NCI-H2081 (cell line): ENCODE measurements at regions not wholly inside any gene's neighbourhood (a gene's known extent, or its start where the extent isn't known, plus 50 kb on each side); places are given as distances from the start of the nearest gene placed in this dataset.

Experiments
- DNase-seq, 2 experiments: peaks; one replicate each; lab custom pipeline; 2025; lab: John Stamatoyannopoulos, UW

DNA sequence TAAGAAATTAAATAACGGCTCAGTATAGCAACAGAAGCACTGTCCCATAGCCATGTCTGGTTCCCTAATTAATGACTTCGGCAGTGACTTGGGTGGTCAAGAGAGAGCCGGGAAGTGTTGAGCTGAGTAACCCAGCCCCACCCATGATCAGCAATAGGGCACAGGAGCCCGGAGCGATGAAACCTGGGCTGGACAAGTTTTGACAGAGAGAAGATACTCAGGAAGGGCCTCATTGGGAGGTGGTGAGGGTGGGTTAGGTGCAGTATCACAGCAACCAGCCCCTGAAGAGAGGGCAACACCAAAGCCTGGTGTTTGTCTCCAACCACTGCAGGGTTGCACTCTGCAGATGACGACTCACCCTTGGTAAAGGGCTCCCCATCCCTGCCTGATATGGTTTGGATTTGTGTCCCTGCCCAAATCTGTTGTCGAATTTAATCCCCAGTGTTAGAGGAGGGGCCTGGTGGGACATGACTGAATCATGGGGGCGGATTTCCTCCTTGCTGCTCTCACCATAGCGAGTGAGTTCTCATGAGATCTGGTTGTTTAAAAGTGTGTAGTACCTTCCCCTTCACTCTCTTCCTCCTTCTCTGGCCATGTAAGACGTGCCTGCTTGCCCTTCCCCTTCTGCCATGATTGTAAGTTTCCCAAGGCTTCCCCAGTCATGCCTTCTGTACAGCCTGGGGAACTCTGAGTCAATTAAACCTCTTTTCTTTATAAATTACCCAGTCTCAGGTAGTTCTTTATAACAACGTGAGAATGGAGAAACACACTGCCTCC, 124.9 kb upstream of the MED13L start:
- no peak for DNase-seq

DNA sequence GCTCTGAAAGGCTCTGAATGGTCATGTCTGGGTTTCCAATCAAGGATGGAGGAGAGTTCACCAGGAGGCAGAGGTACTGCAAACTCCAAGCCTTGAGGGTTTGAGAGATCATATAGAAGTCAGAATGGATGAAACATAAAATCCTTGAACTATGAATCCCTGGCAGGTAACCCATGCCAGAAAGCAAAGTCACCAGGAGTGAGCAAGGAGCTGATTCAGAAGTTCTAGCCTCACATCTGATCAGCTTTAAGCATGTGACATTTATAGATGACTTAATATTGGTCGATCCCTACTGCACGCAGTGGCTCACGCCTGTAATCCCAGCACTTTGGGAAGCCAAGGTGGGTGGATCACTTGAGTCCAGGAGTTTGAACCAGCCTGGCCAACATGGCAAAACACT, 126.1 kb upstream of the MED13L start:
- no peak for DNase-seq

DNA sequence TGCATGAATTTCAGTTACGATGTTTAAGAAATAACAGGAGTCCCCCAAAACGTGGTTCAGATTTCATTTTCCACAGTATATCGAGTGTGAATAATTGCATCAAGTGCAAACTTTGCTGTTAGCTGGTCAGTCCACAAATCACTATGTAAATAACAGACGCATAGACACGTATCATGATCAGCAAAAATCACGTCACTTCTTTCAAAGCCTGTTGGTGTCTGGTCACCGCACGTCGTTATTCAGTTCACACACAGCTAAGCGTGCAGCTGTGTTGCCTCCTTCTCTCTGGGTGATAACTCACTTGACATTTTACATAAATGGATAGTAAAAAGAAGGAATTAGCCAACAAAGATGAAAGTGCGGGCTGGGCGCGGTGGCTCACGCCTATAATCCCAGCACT, 126.8 kb upstream of the MED13L start:
- no peak for DNase-seq

GRCh38 chr12:116404913-116405611, 127.6 kb upstream of the MED13L start:
- no peak for DNase-seq

- no peak for DNase-seq
Observed at GRCh38 chr12:116406529-116406928, 129.0 kb upstream of the MED13L start.

DNA sequence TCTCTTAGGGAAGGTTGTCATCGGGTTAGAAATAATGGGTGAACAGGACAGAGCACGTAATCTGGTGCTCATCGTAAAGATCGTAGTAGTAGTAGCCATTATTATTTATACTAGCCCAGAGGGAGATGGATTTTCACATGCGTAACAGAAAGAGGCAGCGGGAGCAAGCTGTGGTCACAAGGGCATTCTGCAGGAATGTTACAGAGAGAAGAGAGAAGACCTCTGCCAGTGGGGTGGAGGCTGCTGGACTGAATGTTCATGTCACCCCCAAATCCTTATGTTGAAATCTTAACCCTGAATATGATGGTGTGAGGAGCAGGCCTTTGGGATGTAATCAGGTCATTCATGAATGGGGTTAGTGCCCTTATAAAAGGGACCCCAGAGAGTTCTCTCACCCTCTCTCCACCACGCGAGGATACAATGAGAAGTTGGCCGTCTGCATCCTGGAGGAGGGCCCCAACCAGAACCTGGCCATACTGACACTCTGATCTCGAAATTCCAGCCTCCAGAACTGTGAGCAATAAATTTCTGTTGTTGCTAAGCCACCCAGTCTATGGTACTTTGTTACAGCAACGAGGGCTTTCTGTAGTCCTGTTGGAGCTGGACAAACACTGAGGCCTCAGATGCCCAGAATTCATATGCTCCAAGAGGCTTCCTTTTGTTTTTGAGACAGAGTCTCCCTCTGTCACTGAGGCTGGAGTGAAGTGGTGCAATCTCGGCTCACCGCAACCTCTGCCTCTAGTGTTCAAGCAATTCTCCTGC, 131.2 kb upstream of the MED13L start:
- no peak for DNase-seq

GRCh38 chr12:116411977-116412376, 134.5 kb upstream of the MED13L start:
- DNase-seq, result no peak

- no peak for DNase-seq
Observed at GRCh38 chr12:116414891-116415290, 137.4 kb upstream of the MED13L start.

- no peak for DNase-seq
Observed at GRCh38 chr12:116415408-116416108, 138.1 kb upstream of the MED13L start.

DNA sequence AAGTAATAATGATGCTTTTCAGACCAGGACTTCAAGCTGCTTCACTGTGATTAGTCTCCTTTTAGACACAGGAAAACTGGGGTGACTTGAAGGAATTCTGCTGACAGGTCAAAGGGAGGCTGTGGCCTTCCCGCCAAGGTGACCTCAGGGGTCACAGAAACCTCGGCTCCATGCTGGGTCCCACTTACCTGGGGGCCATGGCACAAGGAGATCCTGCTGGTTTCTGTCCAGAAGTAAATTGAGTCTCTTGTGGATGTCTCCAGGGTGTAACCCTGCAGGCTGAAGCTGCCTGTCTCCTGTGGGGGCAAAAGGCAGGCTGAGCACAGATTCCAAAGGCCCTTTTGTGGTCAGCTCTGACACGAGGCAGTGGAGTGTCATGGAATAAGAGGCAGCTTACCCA, 138.7 kb upstream of the MED13L start:
- no peak for DNase-seq

DNA sequence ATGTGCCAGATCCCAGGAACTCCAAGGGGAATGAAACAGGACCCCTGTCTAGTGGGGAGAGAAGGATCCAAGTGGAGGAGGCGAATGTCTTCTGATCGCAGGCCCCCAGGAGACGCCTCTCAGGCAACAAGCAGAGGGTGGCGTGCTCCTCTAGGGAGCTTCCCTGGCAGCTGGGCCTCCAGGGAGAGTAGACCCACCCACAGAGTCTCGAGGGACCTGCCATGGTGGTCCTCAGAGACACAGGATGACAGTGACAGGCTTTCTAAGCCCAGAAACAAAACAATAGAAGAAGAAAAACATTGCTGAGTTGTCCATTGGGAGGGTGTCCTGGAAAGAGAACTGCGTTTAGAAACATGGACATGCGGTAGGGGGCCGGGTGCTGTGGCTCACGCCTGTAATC, 140.6 kb upstream of the MAP1LC3B2 start:
- no peak for DNase-seq

- peak; percentile 35 to 60 for DNase-seq
Observed at GRCh38 chr12:116420227-116420880, 138.8 kb upstream of the MAP1LC3B2 start.

GRCh38 chr12:116421785-116422538, 137.2 kb upstream of the MAP1LC3B2 start:
- DNase-seq, result no peak

DNA sequence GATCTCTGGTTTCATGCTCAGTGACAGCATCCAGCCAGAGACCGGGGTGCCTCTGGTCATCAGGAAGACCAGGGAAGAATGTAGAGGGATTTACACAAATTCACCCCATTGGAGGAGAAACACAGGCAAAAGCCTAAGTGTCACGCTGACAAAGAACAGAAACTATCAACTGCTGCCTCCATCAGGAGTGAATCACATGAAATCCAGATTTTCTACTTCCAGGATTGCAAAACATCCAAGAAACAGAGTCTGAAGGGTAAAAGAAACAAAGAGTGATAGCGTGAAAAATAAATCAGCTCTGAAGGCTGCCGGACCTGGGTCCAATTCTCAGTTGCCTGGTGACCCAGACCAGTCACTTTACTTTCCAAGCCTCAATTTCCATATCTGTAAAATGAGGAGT, 136.1 kb upstream of the MAP1LC3B2 start:
- no peak for DNase-seq

DNA sequence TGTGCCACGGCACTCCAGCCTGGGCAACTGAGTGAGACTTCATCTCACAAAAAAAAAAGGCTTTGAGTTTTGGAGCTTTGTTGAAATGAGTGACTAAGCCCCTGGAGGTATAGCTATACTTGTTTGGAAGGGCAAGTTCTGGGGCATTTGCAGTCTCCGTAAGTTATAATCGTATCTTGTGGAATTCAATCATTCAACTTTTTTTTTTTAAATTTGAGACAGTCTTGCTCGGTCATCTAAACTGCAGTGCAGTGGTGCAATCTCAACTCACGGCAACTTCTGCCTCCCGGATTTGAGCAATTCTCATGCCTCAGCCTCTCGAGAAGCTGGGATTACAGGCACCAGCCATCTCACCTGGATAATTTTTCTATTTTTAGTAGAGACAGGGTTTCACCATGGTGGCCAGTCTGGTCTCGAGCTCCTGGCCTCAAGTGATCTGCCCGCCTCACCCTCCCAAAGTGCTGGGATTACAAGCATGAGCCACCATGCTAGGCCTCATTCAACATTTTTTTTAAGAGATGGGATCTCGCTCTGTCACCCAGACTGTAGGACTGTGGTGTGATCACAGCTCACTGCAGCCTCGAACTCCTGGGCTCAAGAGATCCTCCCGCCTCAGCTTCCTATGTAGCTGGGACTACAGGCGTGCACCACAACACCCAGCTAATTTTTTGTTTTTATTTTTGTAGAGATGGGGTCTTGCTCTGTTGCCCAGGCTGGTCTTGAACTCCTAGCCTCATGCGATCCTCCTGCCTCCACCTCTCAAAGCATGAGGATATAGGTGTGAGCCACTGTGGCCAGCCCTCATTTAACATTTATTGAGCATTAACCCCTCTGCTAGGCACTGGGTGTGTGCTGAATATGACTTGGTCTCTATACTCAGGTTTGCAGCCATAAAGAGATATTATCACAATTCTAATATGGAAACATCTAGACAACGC, 133.7 kb upstream of the MAP1LC3B2 start:
- no peak for DNase-seq

GRCh38 chr12:116426391-116427136, 132.6 kb upstream of the MAP1LC3B2 start:
- no peak for DNase-seq

GRCh38 chr12:116427200-116427930, 131.8 kb upstream of the MAP1LC3B2 start:
- no peak for DNase-seq

DNA sequence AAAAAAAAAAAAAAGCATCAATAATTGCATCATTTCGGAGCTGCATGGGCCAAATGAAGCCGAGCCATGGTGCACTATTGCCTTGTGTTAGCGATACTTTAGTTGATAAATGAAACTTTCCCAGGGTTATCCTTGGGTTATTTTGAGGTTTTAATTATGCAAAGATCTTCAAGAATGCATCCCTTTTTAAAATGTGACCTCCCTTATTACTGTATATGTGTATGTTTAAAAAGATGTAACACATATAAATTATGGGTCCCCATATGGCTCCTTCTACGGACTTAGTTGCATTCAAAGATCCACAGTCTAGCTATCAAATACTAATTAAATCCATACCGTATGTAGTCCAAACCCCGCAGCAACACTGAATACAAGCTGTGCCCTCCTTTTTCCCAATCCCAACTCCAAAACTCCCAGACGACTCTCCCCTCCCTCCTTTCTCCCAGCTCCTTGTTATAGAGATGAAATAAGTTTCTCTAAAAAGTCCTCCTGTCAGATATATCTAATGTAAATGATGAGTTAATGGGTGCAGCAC, 129.3 kb upstream of the MAP1LC3B2 start:
- DNase-seq, result no peak
